ENCODE measurements at regions not wholly inside any gene's neighbourhood (a gene's known extent, or its start where the extent isn't known, plus 50 kb on each side); places are given as distances from the start of the nearest gene placed in this dataset.
A peak's percentile ranks its signal among the peaks of the same experiment; 100 is the strongest.
"Not testable (repeated sequence)": the region's sequence is repeated elsewhere in the genome, so short reads cannot be mapped to it uniquely, and the experiment has no call there.

DNA sequence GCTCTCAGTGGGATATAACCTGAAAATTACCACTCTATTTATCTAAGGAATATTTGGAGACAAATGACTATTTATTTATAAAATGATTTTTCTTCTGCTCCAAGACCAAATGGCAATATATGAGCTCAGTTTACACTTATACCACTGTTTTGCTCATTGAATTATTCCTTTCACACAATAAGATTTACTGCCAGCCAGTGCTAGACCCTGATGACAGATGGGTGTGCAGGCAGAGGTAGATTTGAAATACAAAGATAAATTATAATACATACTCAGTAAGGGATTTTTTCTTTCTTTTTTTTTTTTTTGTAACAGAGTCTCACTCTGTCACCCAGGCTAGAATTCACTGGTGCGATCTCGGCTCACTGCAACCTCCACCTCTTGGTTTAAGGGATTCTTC lies 980.3 kb downstream of the EPHA3 start:
- DNase-seq = no peak

DNA sequence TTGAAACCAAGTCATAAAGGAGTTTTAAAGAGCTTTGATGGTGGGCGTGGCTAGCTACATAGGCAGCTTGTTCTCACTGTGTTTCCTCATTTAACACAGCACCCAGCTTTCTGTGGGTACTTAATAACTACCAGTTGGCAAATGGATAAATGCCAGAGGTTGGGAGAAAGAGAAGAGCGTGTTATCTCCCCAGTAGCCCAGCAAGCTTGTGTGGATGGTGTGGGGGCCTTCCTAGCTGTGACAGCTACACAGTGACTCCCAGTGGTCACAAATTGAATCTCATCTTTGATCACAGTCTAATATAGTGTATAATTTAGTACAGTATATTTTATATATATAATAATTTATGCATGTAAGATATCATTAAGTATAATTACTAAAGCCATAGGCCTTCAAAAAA lies 984.1 kb downstream of the EPHA3 start:
- peak; percentile 25 for DNase-seq

DNA sequence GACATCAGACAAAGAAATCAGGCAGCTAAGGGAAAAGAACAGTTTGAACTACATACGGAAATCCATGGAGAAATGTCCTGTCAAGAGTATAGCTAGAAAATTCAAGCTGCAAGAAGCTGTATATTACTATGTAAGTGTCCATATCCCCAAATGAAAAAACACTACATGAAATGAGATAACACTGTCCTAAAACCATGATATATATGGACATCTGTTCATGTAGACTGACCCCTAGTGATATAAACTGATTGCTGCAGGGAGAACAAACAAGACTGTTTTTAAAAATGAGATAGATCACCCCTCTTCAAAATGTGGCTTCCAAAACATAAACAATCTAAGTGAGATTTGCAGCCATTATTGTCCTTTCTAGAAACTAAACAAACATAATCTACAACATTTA lies 985.6 kb downstream of the EPHA3 start:
- no peak for DNase-seq

DNA sequence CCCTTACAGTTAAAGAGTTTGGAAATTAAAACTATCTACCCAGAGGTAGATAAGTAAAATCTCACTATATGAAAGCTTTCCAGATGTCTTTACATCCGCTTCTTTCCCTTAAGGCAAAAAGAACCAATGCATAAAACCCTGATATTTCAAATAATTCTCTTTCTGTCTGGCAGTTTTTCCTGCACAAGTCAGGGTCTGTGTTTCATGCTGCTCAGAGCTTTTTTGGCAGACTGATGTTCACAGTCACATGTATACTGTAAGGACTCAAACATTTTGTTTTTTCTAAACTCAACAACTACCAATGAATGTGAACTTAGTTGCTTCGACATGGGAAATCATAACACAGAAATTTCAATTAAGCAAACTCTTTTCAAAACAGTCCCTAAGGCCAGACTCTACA lies 988.4 kb downstream of the EPHA3 start:
- no peak for DNase-seq

DNA sequence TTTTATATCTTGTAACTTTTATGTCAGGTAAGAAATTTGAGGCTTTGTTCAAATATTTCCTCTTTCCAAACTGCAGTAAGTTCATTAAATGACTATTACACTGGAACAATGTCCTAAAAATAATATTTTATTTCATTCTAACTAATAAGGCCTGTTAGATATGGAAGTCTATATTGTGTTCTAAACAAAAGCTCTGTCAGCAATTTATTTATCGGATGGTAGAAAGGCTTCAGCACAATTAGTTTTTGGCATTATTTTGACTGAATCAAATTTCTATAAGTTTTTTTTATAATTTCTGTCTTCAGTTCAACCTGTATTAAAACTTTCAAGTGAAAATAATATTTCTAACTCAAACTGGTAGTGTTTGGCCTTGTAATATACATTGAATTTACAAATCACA lies 992.1 kb downstream of the EPHA3 start:
- DNase-seq = no peak

DNA sequence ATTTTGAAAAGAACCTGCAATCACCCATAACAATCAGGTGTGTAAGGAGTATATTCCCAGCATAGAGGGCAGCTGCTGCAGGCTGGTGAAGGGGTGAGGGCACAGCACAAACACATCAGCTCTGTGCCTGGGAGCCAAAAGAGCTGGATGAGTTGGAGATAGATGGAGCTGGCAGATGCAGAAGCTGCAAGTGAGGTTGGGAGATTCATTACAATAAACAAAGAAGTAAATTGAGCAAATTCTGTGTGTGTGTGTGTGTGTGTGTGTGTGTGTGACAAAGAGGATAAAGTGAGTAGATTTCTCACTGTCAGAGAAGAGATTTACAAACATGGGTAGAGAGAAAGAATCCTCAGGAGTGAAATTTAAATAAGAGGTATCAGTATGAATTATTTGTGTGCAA lies 994.7 kb downstream of the EPHA3 start:
- no peak for DNase-seq

DNA sequence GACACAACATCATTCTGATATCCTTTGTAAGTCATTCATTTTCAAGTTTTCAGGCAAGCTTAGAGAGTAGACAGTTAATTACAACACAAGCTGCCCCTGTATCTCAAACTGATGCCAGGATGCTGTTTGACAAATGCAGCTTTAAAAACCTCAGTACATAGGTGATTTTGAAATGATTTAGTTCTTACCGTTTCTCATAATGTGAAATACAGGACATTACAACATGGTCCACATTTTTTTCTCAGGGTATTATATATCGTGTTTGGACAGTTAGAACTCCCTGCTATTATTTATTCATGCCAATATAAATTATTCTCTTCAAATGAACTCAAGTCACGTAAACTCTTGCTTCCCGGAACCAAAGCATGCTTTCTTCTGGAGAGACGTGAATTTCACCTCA lies 1013.9 kb downstream of the EPHA3 start:
- no peak for DNase-seq

DNA sequence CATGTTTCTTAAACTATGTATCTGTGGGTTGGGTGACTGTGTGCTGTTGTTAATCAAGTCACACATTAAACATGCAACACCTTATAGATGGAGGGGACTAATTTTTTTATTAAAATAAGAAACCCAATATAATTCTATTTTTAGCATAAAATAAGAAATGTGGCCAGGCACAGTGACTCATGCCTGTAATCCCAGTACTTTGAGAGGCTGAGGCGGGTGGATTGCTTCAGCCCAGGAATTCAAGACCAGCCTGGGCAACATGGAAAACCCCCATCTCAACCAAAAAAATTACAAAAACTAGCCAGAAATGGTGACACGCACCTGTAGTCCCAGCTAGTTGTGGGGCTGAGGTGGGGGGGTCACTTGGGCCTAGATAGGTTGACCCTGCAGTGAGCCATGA lies 1021.0 kb downstream of the EPHA3 start:
- no peak for DNase-seq

DNA sequence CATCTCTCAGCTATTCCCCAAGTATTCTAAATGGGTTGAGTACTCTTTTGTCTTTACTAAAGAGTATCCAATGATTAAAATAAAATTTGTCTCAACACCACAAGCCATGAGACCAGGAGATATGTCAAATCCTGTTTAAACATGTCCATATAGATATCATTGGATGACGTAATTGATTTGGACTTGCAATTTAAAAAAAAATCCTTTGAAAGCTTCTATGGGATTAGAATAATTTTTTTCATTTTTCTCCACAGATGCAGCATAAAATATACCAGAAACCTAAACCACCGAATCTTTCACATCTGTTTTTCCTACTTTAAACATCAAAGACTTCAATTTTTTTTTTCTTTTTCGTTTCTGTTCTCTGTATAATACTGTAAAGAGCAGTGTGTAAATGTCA lies 1022.3 kb downstream of the EPHA3 start:
- DNase-seq = no peak

DNA sequence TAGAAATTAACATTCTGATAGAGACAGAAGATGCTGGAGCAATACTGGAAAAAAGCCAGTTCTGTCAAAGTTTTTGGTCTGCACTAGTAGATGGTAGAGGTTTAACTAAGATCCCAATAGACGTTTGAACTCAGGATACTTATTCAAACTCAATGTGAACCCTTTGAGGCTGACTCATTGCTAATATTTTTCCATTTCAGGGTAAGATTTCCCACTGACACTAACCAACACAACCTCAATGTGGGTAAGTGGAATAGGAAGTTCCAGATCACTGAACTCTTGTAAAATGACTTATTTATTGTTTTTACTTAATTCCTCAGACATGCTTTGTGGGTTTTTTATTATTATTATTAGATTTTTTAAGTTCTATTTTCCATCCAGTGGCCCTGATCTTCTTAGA lies 1024.8 kb downstream of the EPHA3 start:
- DNase-seq = no peak

DNA sequence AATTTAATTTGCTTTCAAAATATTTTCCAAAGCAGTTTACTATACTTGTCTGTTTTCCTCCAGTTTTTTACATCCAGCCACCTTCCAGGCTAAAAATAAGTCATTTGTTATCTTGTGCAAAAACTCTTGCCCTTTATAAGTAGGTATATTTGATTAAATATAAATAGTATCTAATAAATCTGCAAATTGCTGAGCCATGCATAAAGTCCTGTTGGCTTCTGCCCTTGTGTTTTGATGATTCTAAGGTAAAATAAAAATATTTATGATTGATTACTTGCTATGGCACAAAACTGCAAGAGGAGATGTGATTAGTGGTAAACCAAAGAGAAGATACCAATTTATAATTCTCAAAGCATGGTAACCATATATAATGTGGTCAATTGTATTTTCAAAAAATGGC lies 1026.7 kb downstream of the EPHA3 start:
- no peak for DNase-seq

DNA sequence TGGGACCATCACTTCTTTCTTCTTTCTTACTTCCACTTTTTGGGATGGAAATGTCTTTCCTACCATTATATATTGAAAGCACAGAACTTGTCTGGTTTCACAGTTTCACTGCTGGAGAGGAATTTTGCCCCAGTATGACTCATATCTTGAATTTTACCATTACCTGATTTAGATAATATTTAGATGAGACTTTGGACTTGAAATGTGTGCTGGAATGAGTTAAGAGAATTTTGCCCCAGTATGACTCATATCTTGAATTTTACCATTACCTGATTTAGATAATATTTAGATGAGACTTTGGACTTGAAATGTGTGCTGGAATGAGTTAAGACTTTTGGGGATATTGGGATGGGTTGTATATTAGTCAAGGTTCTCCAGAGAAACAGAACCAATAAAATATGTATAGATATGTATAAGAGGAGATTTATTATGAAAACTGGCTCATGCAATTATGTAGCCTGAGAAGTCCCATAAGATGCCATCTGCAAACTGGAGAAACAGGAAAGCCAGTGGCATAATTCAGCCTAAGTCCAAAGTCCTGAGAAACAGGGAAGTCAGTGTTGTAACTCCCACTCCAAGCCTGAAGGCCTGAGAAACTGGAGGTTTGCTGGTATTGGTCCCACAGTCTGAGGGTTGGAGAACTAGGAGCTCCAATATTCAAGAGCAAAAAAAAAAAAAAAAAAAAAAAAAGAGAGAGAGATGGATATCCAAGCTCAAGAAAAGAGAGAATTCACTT lies 1029.2 kb downstream of the EPHA3 start:
- DNase-seq = no peak

DNA sequence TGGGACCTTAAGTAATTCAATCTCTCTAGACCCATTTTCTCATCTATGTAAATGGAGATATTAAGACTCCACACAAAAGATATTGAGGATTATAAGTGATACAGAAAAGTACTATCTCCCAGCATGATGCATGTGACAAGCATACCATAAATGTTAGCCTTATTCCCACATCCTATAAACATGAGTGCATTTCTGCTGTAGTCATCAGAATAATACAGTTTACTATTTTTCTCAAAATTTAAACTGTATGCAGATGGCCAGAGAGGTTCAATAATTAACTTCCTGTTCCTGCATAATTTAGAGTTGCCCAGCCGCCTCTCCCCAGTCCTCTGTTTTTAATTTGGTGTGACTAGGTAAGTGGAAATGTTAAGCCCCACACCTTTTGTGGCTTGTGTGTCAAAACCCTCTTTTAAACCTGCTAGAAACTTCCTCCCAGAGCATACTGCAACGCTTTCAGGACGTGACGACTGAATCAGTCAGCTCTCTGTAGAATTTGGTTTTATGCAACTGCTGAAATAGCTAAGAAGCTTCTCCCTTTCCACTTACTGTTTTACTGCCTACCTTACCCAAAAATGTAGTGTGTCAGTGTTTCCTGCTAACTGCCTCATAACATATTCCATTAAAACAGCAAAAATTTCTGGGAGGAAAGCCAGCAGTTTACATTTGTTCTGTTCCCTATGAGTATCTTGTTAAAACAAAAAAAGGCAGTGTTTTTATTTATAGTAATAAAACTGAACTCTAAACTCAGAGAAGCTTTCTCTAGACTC lies 1037.9 kb downstream of the EPHA3 start:
- DNase-seq = no peak

DNA sequence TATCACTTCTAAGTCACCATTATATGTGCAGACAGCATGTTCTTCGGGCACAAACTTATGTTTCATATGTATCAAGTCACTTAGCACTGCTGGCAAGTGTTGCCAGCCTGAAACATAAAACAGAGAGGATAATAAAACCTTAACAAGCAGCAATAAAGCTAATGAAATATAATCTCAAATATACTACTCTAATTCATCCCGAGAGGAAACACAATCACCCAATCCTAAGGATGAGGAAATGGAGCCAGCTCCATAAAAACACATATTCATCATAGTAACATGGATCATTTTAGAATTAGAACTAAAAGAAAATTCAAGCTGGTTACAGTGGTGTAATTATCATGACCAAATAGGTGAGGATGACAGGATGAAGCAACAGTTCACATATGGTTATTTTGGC lies 1072.7 kb downstream of the EPHA3 start:
- DNase-seq = no peak

DNA sequence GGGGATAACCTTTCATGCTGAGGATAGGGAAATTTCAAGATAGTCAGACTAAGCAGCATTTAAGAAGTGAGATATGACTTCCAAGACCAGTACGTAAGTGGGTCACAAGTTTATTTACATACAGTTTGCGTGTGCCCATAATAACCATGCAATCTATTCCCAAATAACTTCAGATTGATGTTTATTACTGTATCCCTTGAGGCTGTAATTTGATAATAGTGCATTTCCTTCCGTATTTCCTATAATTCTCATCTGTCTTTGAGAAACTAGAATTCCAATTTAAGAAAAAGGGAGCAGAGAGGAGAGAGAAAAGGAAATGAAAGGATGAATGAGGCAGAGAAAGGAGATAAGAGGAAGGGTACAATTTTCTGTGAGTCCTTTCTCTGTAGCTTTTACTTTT lies 1073.1 kb downstream of the EPHA3 start:
- no peak for DNase-seq

DNA sequence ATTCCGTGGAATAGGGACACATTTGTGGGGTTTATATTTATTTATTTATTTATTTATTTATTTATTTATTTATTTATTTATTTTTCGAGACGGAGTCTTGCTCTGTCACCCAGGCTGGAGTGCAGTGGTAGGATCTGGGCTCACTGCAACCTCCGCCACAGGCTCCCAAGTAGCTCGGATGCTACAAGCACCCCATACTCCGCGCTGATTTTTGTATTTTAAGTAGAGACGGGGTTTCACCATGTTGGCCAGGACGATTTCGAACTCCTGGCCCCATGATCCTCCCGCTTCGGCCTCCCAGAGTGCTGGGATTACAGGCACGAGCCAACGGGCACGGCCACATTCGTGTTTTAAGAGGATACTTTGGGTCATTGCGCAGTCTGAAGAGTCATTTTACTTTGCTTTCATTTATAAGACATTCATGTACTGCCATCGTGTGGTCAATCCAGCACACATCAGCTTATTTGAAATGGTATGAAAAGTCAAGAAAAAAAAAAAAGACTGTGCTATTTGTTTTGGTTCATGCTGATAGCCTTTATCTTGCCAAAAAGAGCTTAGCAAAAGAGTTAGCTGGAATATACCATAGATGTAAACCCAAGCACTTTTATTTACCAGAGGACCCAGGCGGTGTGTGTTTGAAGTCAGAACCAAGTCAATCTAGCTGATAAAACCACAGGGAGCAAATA lies 1075.0 kb downstream of the EPHA3 start:
- DNase-seq = peak; percentile 6

DNA sequence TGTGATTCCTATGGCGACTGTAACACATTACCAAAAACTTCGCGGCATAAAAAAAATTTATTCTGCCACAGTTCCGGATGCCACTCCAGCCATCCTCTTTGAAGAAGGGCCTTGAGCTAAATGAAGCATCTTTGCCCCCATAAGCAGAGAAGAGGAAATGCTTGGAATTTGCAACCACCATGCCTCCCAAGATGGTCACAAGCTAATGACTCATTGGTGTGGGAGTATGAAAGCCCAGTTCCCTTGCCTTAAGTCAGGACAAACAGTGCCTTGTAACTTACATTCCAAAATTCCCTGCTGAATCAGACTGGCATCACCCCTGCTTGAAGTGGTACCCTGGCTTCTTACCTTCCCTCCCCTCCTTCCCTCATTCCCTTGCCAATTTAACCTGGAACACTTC lies 1077.4 kb downstream of the EPHA3 start:
- DNase-seq = no peak

DNA sequence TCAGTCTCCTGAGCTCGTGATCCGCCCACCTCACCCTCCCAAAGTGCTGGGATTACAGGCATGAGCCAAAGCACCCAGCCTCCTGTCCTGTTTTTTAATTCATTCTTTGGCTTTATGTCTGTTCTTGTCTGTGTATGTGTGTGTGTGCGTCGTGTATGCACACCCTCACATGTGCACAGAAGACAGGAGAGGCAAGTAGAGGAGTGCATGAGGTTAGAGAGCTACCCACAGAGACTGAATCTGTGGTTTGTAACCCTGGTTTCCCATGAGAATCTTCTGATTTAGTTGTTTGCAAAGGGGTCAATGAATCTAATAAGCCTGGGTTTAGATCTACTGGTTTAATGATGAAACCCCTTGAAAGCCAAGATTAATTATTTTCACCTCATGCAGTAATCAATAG lies 1090.0 kb downstream of the EPHA3 start:
- not testable (repeated sequence) for DNase-seq

DNA sequence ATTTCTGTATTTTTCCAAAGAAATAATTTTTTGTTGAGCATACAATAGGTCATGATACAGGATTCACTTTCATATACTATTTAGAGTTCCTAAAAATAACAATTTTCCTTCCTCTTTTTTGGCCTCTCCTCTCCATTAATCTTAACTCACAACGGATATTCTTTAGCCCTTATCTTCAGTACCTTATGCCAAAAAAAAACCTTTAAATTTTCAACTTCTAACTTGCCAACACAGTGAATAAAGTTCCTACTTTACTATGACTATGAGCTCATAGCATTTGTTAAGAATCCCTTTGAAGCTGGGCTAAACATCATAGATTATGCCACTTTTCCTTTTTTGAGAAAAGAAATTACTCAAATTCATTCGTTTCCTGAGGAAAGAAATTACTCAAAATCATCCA lies 1095.5 kb downstream of the EPHA3 start:
- DNase-seq = not testable (repeated sequence)

DNA sequence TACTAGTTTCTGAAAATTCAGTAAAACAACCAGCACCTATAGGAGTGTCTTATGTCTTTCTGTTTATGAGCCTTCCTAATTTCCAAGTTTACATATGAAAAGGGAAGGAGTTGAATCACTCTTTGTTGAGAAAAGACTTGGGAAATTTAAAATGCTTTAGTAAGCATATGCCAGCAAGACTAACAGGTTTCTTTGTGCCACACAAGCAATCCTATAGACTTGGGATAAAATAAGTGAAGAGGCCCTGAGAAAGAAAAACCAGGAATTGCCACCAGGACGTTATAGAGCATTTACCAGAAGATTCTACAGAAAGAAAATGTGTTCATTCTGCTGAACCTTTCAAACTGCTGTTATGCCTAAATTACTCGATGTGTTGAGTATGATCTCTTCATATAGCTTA lies 1099.1 kb downstream of the EPHA3 start:
- DNase-seq = not testable (repeated sequence)

DNA sequence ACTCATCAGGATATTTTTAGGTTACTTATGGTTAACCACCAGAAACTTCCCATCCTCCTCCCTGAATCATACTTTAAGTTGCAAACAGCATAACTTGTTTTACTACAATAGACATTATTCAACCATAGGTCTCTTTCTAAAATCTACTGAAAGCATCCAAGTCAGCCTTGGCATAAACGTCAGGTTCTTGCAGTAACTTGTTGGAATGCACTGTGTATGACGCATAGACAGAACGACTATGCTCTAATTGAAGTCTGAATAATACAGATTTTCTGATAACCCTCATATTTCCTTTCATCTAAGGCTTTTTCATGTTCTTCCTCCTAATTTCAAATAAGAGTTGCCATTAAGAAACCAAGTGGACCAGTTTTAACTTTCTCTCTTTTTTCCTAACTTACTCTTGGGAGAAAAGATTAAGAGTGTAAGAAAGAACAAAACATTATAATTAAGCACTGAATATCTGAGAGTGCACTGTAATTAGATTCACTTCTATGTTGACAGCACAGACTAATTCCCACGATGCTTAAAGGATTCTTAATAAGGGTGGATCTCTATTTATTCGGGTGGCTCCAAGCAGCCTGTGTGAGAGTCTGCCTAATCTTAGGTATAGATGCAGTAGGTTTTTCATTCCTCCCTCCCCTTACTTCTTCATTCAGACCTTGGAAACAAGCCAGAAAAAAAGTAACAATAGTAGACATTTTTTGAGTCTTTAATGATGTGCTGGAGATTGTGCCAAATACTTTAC lies 1100.1 kb downstream of the EPHA3 start:
- DNase-seq = not testable (repeated sequence)

DNA sequence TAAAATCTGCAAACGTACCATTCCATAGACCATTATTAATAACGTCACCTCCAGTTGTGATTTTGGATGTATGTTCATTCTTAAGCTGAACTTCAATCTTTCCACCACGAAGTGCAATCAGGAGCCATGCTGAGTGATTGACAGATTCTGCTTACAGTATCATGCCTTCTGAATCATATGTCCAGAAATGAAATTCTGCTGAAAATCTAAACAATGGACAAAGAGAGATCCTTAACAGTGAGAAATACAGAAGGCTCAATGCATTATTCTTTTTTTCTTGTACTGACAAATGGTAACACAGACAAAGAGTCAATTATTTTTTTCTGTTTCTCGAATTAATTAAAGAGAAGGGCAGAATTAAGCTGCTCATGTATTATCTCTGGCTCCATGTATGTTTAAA lies 1114.5 kb downstream of the EPHA3 start:
- no peak for DNase-seq

DNA sequence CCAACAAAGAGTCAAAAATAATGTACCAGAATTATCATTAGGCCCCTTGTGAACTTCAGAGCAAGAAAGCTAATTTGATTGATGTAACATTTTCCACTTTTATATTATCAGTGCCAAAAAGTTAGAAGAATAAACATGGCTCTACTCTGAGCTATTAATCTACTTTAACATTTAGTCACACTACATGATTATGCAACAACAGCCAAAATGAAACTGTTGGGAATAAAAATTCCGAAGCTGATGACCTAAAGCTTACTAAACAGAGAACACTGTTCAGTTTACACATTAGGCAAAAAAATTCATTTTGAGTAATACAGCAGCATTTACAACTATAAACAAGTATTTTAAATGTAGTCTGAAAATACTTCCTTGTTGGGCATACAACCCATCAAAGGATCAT lies 1134.1 kb downstream of the EPHA3 start:
- no peak for DNase-seq

Data from NCI-H446 treated with DMSO at 0.1 percent for 48 hours (cell line).